Transverse colon (tissue), 4 donors: ENCODE measurements at regions not wholly inside any gene's neighbourhood (a gene's known extent, or its start where the extent isn't known, plus 50 kb on each side); places are given as distances from the start of the nearest gene placed in this dataset.

Experiments used
- POLR2AphosphoS5 ChIP-seq, 3 donors: sonication (generic); formaldehyde crosslinking; IDR thresholded peaks; one replicate each; pipeline ENCODE4 v1.6.1; 2016; ENCODE audit warnings: antibody characterized with exemption in 3 of 3
- TF ChIP-seq, protein P1 (sequence below), 5 experiments: fragments of 200-600 bp in 3 of 5; fragments of 450-650 bp in 2 of 5; sonication (generic) in 3 of 5; IDR thresholded peaks; 1 replicate in 2 of 5; 2 replicates in 3 of 5; pipeline ENCODE4 v1.5.1; 2016 to 2017; ENCODE audit warnings: antibody characterized with exemption in 5 of 5, inconsistent platforms in 3 of 5, mild to moderate bottlenecking in 2 of 5, moderate library complexity in 1 of 5

DNA sequence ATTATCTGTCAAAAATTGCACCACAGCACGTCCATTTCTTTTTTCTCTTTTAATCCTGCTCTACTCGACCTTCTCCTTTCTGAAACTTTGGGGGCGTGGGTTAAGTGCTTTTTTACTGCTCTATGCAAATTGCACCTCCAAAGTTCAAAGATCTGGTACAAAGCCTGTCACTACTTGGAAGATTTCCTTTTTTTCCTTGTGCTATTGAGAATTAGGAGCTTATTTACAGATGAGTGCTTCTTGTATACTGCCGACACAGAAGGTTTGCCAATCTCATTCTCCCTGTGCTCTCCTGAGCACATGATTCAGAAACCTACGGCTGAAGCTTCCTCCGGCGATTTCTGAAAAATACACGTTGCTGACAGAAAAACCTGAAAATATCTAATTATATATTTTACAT lies 94.8 kb downstream of the TEX29 start:
- TF ChIP-seq, protein P1, sequence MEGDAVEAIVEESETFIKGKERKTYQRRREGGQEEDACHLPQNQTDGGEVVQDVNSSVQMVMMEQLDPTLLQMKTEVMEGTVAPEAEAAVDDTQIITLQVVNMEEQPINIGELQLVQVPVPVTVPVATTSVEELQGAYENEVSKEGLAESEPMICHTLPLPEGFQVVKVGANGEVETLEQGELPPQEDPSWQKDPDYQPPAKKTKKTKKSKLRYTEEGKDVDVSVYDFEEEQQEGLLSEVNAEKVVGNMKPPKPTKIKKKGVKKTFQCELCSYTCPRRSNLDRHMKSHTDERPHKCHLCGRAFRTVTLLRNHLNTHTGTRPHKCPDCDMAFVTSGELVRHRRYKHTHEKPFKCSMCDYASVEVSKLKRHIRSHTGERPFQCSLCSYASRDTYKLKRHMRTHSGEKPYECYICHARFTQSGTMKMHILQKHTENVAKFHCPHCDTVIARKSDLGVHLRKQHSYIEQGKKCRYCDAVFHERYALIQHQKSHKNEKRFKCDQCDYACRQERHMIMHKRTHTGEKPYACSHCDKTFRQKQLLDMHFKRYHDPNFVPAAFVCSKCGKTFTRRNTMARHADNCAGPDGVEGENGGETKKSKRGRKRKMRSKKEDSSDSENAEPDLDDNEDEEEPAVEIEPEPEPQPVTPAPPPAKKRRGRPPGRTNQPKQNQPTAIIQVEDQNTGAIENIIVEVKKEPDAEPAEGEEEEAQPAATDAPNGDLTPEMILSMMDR (IDR thresholded peaks at IDR 0.05) = no peak
- TF ChIP-seq POLR2AphosphoS5 (IDR thresholded peaks at IDR 0.05) = no peak
